Thoracic aorta (tissue), 2 donors: ENCODE measurements at regions not wholly inside any gene's neighbourhood (a gene's known extent, or its start where the extent isn't known, plus 50 kb on each side); places are given as distances from the start of the nearest gene placed in this dataset.

Experiments
- ATAC-seq: fragments of 150-250 bp; one replicate; pipeline ENCODE4 v1.8.0; 2017; ENCODE audit warnings: low read depth; ENCODE audit not compliant: insufficient number of reproducible peaks, low FRiP score
- DNase-seq: peaks from one replicate; pipeline ENCODE4 v3.0.0-alpha.2; 2020; ENCODE audit warnings: low spot score
- H3K27ac ChIP-seq, 2 donors: fragments of 200-600 bp; sonication (generic); 1 replicate in 1 of 2; 2 replicates in 1 of 2; pipeline ENCODE4 v1.5.1; 2016; ENCODE audit warnings: mild to moderate bottlenecking in 2 of 2, moderate library complexity in 2 of 2
- H3K27me3 ChIP-seq: fragments of 200-600 bp; sonication (generic); replicated peaks from 2 replicates; pipeline ENCODE4 v1.6.0; 2016; ENCODE audit warnings: mild to moderate bottlenecking; ENCODE audit not compliant: insufficient read depth
- H3K36me3 ChIP-seq: fragments of 200-600 bp; sonication (generic); one replicate; pipeline ENCODE4 v1.5.1; 2016
- H3K4me1 ChIP-seq, 2 donors: fragments of 200-600 bp; sonication (generic); 1 replicate in 1 of 2; 2 replicates in 1 of 2; pipeline versions ENCODE4 v1.5.1 to v1.6.0; 2016; ENCODE audit warnings: low read depth in 2 of 2, mild to moderate bottlenecking in 1 of 2; ENCODE audit not compliant: control insufficient read depth in 1 of 2
- H3K4me3 ChIP-seq: fragments of 200-600 bp; sonication (generic); 2 replicates; pipeline ENCODE4 v1.5.1; 2016; ENCODE audit warnings: mild to moderate bottlenecking
- H3K9me3 ChIP-seq: fragments of 200-600 bp; sonication (generic); 2 replicates; pipeline ENCODE4 v1.5.1; 2016
- CTCF ChIP-seq: fragments of 200-600 bp; sonication (generic); IDR thresholded peaks from one replicate; pipeline ENCODE4 v1.5.1; 2019; ENCODE audit warnings: antibody characterized with exemption

- Histone ChIP-seq H3K4me1 (no peaks in the 10 kb centered on the region), H3K4me3 (no peak overlapping the region), H3K27me3 (peaks cover 4% of the 10 kb centered on the region), H3K9me3 (no peaks in the 10 kb centered on the region), H3K27ac (no peak overlapping the region), H3K36me3 (no peaks in the 10 kb centered on the region)
- DNase-seq (no peak), ATAC-seq (no peak)
- TF ChIP-seq CTCF = no peak
These were observed 304.1 kb downstream of the MCTP2 start for GRCh38 chr15:94535298-94536048.

- Histone ChIP-seq H3K4me1 (no peaks in the 10 kb centered on the region), H3K27ac (no peak overlapping the region), H3K36me3 (no peaks in the 10 kb centered on the region), H3K27me3 (peaks cover 4% of the 10 kb centered on the region), H3K9me3 (no peaks in the 10 kb centered on the region), H3K4me3 (no peak overlapping the region)
- TF ChIP-seq CTCF = no peak
- ATAC-seq (no peak), DNase-seq (no peak)
These were observed 305.2 kb downstream of the MCTP2 start for GRCh38 chr15:94536549-94536948.

DNA sequence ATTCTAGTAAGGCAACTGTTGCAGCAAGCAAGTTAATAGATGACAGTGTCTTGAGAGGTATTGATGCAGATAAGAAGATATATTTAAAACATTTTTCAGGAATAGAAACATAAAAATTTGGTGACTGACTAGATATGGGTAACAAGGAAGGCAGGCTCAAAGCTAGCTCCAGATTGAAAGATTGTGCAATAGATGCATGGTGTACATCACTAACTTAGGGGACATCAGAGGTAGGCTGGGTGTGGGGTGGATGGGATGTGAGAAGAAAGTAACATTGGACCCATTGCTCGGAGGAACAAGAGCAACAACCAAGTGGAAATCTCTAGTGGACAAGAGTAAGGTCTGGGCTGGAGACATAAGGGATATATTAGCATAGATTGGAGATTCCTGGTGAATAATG, 306.9 kb downstream of the MCTP2 start:
- Histone ChIP-seq H3K36me3 (no peaks in the 10 kb centered on the region), H3K9me3 (no peaks in the 10 kb centered on the region), H3K4me3 (no peak overlapping the region), H3K27ac (no peak overlapping the region), H3K4me1 (no peaks in the 10 kb centered on the region), H3K27me3 (peaks cover 4% of the 10 kb centered on the region)
- no peak for DNase-seq
- TF ChIP-seq CTCF = no peak
- no peak for ATAC-seq

DNA sequence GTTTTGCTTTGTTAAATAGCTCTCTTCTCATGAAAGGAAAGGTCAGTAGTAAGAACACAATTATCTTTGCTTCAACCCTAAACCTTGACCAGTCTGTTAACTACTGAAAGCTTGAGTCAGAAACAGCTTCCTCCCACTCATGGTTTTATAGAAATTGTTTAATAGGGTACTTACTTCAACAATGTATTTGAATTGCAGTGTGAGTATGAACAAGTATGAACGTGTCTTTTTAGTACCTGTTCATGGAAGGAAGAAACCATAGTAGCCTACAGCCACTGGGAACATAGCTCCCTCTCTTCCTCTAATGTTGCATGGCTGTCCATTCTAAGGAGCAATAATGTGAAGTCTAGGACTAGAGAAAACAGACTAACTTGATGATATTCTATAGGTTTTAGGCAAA, 311.0 kb downstream of the MCTP2 start:
- Histone ChIP-seq H3K36me3 (no peaks in the 10 kb centered on the region), H3K4me1 (no peaks in the 10 kb centered on the region)
- ATAC-seq = no peak

DNA sequence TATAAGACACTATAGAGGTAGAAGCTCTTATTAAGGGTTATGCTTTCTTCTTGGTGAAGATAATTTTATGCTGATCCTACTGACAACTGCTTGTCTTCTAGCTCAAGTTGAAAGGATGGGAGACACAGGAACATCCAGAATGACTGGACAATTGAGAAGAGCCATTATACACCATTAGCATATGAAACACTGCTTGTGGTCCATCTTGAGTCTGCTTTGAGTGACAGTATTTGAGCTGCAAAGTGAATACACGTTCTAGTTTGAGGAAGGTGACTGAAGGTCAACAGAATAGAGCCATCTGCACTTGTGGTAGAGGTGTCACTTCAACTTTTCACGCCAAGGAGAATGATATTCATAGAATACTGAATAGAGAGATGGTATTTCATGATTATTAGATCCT, 315.4 kb downstream of the MCTP2 start:
- DNase-seq (no peak), ATAC-seq (no peak)
- Histone ChIP-seq H3K27me3 (no peaks in the 10 kb centered on the region), H3K4me1 (no peaks in the 10 kb centered on the region), H3K4me3 (no peak overlapping the region), H3K36me3 (no peaks in the 10 kb centered on the region), H3K9me3 (no peaks in the 10 kb centered on the region), H3K27ac (no peak overlapping the region)
- TF ChIP-seq CTCF = no peak

More for the DNA sequence above, 311.0 kb downstream of the MCTP2 start:
- no peak for DNase-seq
- Histone ChIP-seq H3K27ac (no peak overlapping the region), H3K9me3 (no peaks in the 10 kb centered on the region), H3K4me3 (no peak overlapping the region), H3K27me3 (no peaks in the 10 kb centered on the region)
- TF ChIP-seq CTCF = no peak
